ENCODE measurements at regions not wholly inside any gene's neighbourhood (a gene's known extent, or its start where the extent isn't known, plus 50 kb on each side); places are given as distances from the start of the nearest gene placed in this dataset.

- Histone ChIP-seq H3K4me1 (ENCODE audit: control insufficient read depth, insufficient read depth, low read length) (no peaks in the 10 kb centered on the region), H3K27ac (ENCODE audit: low read length) (no peak overlapping the region), H3K27me3 (ENCODE audit: control insufficient read depth, insufficient read depth) (no peaks in the 10 kb centered on the region), H3K4me3 (ENCODE audit: low read length) (no peak overlapping the region), H3K9me3 (ENCODE audit: control insufficient read depth, low read length) (no peaks in the 10 kb centered on the region)
- DNase-seq: no peak
- ATAC-seq: peak in 1 of 2 donors; percentile 16
- WGBS: 43% methylated on average over 2 of the region's 2 CpGs
- intact Hi-C loops (cut with DNase I): no loop called here
Measured at GRCh38 chr4:43089730-43090129, 197.2 kb downstream of the GRXCR1 start.

GRCh38 chr4:43103048-43103447 lies 210.5 kb downstream of the GRXCR1 start:
- Histone ChIP-seq H3K27me3 (ENCODE audit: control insufficient read depth, insufficient read depth) (no peaks in the 10 kb centered on the region), H3K27ac (ENCODE audit: low read length) (no peak overlapping the region), H3K4me1 (ENCODE audit: control insufficient read depth, insufficient read depth, low read length) (no peaks in the 10 kb centered on the region), H3K9me3 (ENCODE audit: control insufficient read depth, low read length) (no peaks in the 10 kb centered on the region), H3K4me3 (ENCODE audit: low read length) (no peak overlapping the region)
- WGBS: 62% methylated on average over 2 of the region's 2 CpGs
- DNase-seq (no peak), ATAC-seq (no peak)
- intact Hi-C loops (cut with DNase I): no loop called here

- H3K4me1 ChIP-seq (ENCODE audit: control insufficient read depth, insufficient read depth, low read length): no peaks in the 10 kb centered on the region
- no peak overlapping the region for H3K4me3 ChIP-seq (ENCODE audit: low read length)
- no peaks in the 10 kb centered on the region for H3K9me3 ChIP-seq (ENCODE audit: control insufficient read depth, low read length)
- 91% methylated on average over 1 of the region's 1 CpG for WGBS
- DNase-seq: no peak
- no peaks in the 10 kb centered on the region for H3K27me3 ChIP-seq (ENCODE audit: control insufficient read depth, insufficient read depth)
- H3K27ac ChIP-seq (ENCODE audit: low read length): no peak overlapping the region
- ATAC-seq: no peak
- intact Hi-C loops (cut with DNase I): no loop called here
Measured at GRCh38 chr4:43112139-43112538, 219.6 kb downstream of the GRXCR1 start.

GRCh38 chr4:43113196-43113595 lies 220.7 kb downstream of the GRXCR1 start:
- DNase-seq (no peak), ATAC-seq (no peak)
- no peaks in the 10 kb centered on the region for H3K27me3 ChIP-seq (ENCODE audit: control insufficient read depth, insufficient read depth)
- 46% methylated on average over 3 of the region's 3 CpGs for WGBS
- H3K4me3 ChIP-seq (ENCODE audit: low read length): no peak overlapping the region
- intact Hi-C loops (cut with DNase I): no loop called here
- H3K27ac ChIP-seq (ENCODE audit: low read length): no peak overlapping the region
- H3K4me1 ChIP-seq (ENCODE audit: control insufficient read depth, insufficient read depth, low read length): no peaks in the 10 kb centered on the region
- no peaks in the 10 kb centered on the region for H3K9me3 ChIP-seq (ENCODE audit: control insufficient read depth, low read length)

- Histone ChIP-seq H3K9me3 (ENCODE audit: control insufficient read depth, low read length) (no peaks in the 10 kb centered on the region), H3K4me1 (ENCODE audit: control insufficient read depth, insufficient read depth, low read length) (no peaks in the 10 kb centered on the region), H3K27me3 (ENCODE audit: control insufficient read depth, insufficient read depth) (no peaks in the 10 kb centered on the region), H3K27ac (ENCODE audit: low read length) (no peak overlapping the region), H3K4me3 (ENCODE audit: low read length) (no peak overlapping the region)
- intact Hi-C loops (cut with DNase I): no loop called here
- no peak for ATAC-seq
- DNase-seq: no peak
Measured at GRCh38 chr4:43126595-43126994, 234.1 kb downstream of the GRXCR1 start.

GRCh38 chr4:43130228-43131021 lies 237.9 kb downstream of the GRXCR1 start:
- no peak overlapping the region for H3K4me3 ChIP-seq (ENCODE audit: low read length)
- no peaks in the 10 kb centered on the region for H3K27me3 ChIP-seq (ENCODE audit: control insufficient read depth, insufficient read depth)
- H3K27ac ChIP-seq (ENCODE audit: low read length): no peak overlapping the region
- ATAC-seq: no peak
- no peaks in the 10 kb centered on the region for H3K9me3 ChIP-seq (ENCODE audit: control insufficient read depth, low read length)
- 73% methylated on average over 11 of the region's 11 CpGs for WGBS
- no peak for DNase-seq
- intact Hi-C loops (cut with DNase I): loop anchor here in 2 of 4 donors (10.0 kb wide), 1 partner anchor 1494 kb away; no protein-coding TSS in a partner anchor
- H3K4me1 ChIP-seq (ENCODE audit: control insufficient read depth, insufficient read depth, low read length): no peaks in the 10 kb centered on the region

GRCh38 chr4:43132010-43132582 lies 239.6 kb downstream of the GRXCR1 start:
- intact Hi-C loops (cut with DNase I): loop anchor here in 2 of 4 donors (10.0 kb wide), 1 partner anchor 1493 kb away; no protein-coding TSS in a partner anchor

GRCh38 chr4:43133566-43133965 lies 241.1 kb downstream of the GRXCR1 start:
- H3K4me1 ChIP-seq (ENCODE audit: control insufficient read depth, insufficient read depth, low read length): no peaks in the 10 kb centered on the region
- no peak overlapping the region for H3K4me3 ChIP-seq (ENCODE audit: low read length)
- peaks cover 2% of the 10 kb centered on the region for H3K9me3 ChIP-seq (ENCODE audit: control insufficient read depth, low read length)
- no peak overlapping the region for H3K27ac ChIP-seq (ENCODE audit: low read length)
- intact Hi-C loops (cut with DNase I): loop anchor here in 2 of 4 donors (10.0 kb wide), 1 partner anchor 1491 kb away; no protein-coding TSS in a partner anchor
- H3K27me3 ChIP-seq (ENCODE audit: control insufficient read depth, insufficient read depth): no peaks in the 10 kb centered on the region
- WGBS: 66% methylated on average over 6 of the region's 6 CpGs
- DNase-seq (no peak), ATAC-seq (no peak)

More at GRCh38 chr4:43132010-43132582, 239.6 kb downstream of the GRXCR1 start:
- WGBS: 42% methylated on average over 11 of the region's 11 CpGs
- H3K27me3 ChIP-seq (ENCODE audit: control insufficient read depth, insufficient read depth): no peaks in the 10 kb centered on the region
- no peaks in the 10 kb centered on the region for H3K4me1 ChIP-seq (ENCODE audit: control insufficient read depth, insufficient read depth, low read length)
- no peak overlapping the region for H3K4me3 ChIP-seq (ENCODE audit: low read length)
- DNase-seq: peak in 2 of 3 donors; percentile 32 to 65
- H3K27ac ChIP-seq (ENCODE audit: low read length): no peak overlapping the region
- no peak for ATAC-seq
- no peaks in the 10 kb centered on the region for H3K9me3 ChIP-seq (ENCODE audit: control insufficient read depth, low read length)

- Histone ChIP-seq H3K27ac (ENCODE audit: low read length) (no peak overlapping the region), H3K4me1 (ENCODE audit: control insufficient read depth, insufficient read depth, low read length) (no peaks in the 10 kb centered on the region), H3K9me3 (ENCODE audit: control insufficient read depth, low read length) (peaks cover 2% of the 10 kb centered on the region), H3K4me3 (ENCODE audit: low read length) (no peak overlapping the region), H3K27me3 (ENCODE audit: control insufficient read depth, insufficient read depth) (no peaks in the 10 kb centered on the region)
- intact Hi-C loops (cut with DNase I): loop anchor here in 2 of 4 donors (10.0 kb wide), 1 partner anchor 1488 kb away; no protein-coding TSS in a partner anchor
- WGBS: 82% methylated on average over 1 of the region's 1 CpG
- no peak for DNase-seq
- no peak for ATAC-seq
Measured at GRCh38 chr4:43136752-43137151, 244.2 kb downstream of the GRXCR1 start.

- 39% methylated on average over 3 of the region's 3 CpGs for WGBS
- Histone ChIP-seq H3K9me3 (ENCODE audit: control insufficient read depth, low read length) (no peaks in the 10 kb centered on the region), H3K4me1 (ENCODE audit: control insufficient read depth, insufficient read depth, low read length) (no peaks in the 10 kb centered on the region), H3K4me3 (ENCODE audit: low read length) (no peak overlapping the region), H3K27me3 (ENCODE audit: control insufficient read depth, insufficient read depth) (no peaks in the 10 kb centered on the region), H3K27ac (ENCODE audit: low read length) (no peak overlapping the region)
- intact Hi-C loops (cut with DNase I): no loop called here
- ATAC-seq: no peak
- no peak for DNase-seq
Measured at GRCh38 chr4:43146198-43146597, 253.7 kb downstream of the GRXCR1 start.

GRCh38 chr4:43148481-43148880 lies 256.0 kb downstream of the GRXCR1 start:
- DNase-seq: no peak
- Histone ChIP-seq H3K9me3 (ENCODE audit: control insufficient read depth, low read length) (no peaks in the 10 kb centered on the region), H3K4me3 (ENCODE audit: low read length) (no peak overlapping the region), H3K27me3 (ENCODE audit: control insufficient read depth, insufficient read depth) (no peaks in the 10 kb centered on the region), H3K27ac (ENCODE audit: low read length) (no peak overlapping the region), H3K4me1 (ENCODE audit: control insufficient read depth, insufficient read depth, low read length) (no peaks in the 10 kb centered on the region)
- WGBS: 75% methylated on average over 2 of the region's 2 CpGs
- intact Hi-C loops (cut with DNase I): no loop called here
- ATAC-seq: no peak
